ENCODE measurements at regions not wholly inside any gene's neighbourhood (a gene's known extent, or its start where the extent isn't known, plus 50 kb on each side); places are given as distances from the start of the nearest gene placed in this dataset.

DNA sequence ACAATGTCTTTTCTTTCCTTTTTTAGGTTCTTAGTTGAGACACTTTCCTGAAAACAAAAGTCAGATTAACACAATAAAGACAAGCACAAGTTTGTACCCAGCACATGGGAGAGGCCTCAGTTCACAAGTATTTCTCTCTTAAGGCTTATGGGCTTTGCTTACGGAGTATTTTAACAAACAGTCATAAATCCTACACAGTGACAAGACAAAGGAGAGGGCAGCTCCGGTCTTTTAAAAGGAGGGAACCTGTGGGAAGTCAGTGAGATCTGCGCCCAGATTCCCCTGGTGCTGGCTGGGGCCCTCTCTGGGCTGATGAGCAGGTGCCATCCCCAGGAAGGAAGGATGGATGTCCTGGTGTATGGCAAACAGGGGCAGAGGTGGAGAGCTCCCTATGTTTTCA, 398.6 kb downstream of the ACTR3B start:
- TF ChIP-seq, protein P1, sequence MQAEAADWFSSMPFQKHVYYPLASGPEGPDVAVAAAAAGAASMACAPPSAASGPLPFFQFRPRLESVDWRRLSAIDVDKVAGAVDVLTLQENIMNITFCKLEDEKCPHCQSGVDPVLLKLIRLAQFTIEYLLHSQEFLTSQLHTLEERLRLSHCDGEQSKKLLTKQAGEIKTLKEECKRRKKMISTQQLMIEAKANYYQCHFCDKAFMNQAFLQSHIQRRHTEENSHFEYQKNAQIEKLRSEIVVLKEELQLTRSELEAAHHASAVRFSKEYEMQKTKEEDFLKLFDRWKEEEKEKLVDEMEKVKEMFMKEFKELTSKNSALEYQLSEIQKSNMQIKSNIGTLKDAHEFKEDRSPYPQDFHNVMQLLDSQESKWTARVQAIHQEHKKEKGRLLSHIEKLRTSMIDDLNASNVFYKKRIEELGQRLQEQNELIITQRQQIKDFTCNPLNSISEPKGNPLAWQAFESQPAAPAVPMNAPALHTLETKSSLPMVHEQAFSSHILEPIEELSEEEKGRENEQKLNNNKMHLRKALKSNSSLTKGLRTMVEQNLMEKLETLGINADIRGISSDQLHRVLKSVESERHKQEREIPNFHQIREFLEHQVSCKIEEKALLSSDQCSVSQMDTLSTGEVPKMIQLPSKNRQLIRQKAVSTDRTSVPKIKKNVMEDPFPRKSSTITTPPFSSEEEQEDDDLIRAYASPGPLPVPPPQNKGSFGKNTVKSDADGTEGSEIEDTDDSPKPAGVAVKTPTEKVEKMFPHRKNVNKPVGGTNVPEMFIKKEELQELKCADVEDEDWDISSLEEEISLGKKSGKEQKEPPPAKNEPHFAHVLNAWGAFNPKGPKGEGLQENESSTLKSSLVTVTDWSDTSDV (CRISPR knock-in tag; IDR thresholded peaks at IDR 0.05), result no peak
- TF ChIP-seq, protein P2, sequence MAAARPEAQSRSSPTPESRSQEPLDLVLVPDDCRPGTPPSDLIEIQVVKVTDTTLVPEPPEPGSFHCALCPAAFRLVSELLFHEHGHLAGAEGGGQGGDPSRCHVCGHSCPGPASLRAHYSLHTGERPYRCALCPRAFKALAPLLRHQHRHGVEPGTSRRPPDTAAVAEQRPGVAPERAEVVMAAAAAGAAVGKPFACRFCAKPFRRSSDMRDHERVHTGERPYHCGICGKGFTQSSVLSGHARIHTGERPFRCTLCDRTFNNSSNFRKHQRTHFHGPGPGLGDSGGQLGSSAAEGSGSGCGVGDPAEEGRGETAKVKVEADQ (CRISPR knock-in tag; IDR thresholded peaks at IDR 0.05; ENCODE audit: borderline replicate concordance), result no peak
- no peak for TF ChIP-seq DR1 (CRISPR knock-in tag; IDR thresholded peaks at IDR 0.05)
- no peak for TF ChIP-seq NPAS2 (CRISPR knock-in tag; IDR thresholded peaks at IDR 0.05; ENCODE audit: borderline replicate concordance)
- no peak for TF ChIP-seq IRF2 (CRISPR knock-in tag; IDR thresholded peaks at IDR 0.05)
- TF ChIP-seq, protein P3, sequence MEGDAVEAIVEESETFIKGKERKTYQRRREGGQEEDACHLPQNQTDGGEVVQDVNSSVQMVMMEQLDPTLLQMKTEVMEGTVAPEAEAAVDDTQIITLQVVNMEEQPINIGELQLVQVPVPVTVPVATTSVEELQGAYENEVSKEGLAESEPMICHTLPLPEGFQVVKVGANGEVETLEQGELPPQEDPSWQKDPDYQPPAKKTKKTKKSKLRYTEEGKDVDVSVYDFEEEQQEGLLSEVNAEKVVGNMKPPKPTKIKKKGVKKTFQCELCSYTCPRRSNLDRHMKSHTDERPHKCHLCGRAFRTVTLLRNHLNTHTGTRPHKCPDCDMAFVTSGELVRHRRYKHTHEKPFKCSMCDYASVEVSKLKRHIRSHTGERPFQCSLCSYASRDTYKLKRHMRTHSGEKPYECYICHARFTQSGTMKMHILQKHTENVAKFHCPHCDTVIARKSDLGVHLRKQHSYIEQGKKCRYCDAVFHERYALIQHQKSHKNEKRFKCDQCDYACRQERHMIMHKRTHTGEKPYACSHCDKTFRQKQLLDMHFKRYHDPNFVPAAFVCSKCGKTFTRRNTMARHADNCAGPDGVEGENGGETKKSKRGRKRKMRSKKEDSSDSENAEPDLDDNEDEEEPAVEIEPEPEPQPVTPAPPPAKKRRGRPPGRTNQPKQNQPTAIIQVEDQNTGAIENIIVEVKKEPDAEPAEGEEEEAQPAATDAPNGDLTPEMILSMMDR (CRISPR knock-in tag; IDR thresholded peaks at IDR 0.05), result no peak
- TF ChIP-seq ZSCAN29 (CRISPR knock-in tag; conservative IDR thresholded peaks at IDR 0.05), result no peak
- TF ChIP-seq, protein P4, sequence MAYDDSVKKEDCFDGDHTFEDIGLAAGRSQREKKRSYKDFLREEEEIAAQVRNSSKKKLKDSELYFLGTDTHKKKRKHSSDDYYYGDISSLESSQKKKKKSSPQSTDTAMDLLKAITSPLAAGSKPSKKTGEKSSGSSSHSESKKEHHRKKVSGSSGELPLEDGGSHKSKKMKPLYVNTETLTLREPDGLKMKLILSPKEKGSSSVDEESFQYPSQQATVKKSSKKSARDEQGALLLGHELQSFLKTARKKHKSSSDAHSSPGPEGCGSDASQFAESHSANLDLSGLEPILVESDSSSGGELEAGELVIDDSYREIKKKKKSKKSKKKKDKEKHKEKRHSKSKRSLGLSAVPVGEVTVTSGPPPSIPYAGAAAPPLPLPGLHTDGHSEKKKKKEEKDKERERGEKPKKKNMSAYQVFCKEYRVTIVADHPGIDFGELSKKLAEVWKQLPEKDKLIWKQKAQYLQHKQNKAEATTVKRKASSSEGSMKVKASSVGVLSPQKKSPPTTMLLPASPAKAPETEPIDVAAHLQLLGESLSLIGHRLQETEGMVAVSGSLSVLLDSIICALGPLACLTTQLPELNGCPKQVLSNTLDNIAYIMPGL (CRISPR knock-in tag; IDR thresholded peaks at IDR 0.05; ENCODE audit: borderline replicate concordance in 1 of 2, low read depth in 1 of 2), result no peak
- no peak for TF ChIP-seq ZNF543 (CRISPR knock-in tag; IDR thresholded peaks at IDR 0.05)
